ENCODE measurements at regions not wholly inside any gene's neighbourhood (a gene's known extent, or its start where the extent isn't known, plus 50 kb on each side); places are given as distances from the start of the nearest gene placed in this dataset.

DNA sequence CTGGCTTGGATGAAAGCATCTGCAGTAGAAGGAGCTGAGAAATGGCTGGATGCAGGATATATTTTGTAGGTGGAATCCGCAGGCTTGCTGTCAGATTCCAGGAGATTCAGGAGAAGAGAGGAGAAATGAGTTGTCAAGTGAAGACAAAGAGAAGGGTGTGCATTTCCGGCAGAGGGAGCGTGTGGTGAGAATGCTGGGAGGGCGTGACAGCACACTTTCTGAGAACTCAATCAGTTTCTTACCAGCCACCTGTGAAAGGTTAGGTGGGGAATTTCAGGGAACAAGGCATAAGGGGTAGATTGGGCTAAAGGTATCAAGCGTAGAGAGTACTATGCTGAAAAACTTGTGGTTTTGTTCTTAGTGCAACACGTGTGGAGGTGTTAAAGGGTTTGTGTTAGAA lies 199.3 kb upstream of the ANKH start:
- Mint-ChIP-seq H3K27me3 (ENCODE audit: low read depth) (no peaks in the 10 kb centered on the region), H3K4me1 (no peaks in the 10 kb centered on the region), H3K4me3 (no peak overlapping the region), H3K9me3 (peaks cover 4% of the 10 kb centered on the region), H3K27ac (no peak overlapping the region), H3K36me3 (ENCODE audit: low read depth) (no peaks in the 10 kb centered on the region)
- TF ChIP-seq CTCF (IDR thresholded peaks at IDR 0.05; ENCODE audit: unreplicated experiment in 3 of 3) = no peak

DNA sequence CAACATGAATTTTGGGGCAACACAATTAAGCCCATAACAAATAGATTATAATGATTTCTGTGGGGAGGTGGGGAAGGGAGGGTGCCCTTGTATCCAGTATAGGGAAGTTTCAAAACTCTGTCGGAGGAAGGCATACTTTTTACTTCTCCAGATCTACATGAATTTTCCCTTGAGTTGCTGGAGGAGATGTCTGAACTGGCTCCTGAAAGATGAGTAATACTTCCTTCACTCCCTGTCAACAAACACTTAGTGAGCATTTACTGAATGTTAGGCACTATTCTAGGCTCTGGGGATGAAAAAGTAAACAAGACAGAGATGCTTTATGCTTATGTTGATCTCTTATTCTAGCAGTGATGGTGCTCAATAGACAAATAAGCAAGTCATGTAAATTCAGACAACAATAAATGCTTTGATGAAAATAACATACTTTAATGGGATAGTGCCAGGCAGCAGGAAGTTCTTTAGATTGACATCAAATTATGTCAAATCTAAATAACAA lies 197.9 kb upstream of the ANKH start:
- no peak for TF ChIP-seq CTCF (IDR thresholded peaks at IDR 0.05; ENCODE audit: unreplicated experiment in 3 of 3)
- H3K36me3 Mint-ChIP-seq (ENCODE audit: low read depth) = no peaks in the 10 kb centered on the region
- peaks cover 4% of the 10 kb centered on the region for H3K9me3 Mint-ChIP-seq
- no peaks in the 10 kb centered on the region for H3K27me3 Mint-ChIP-seq (ENCODE audit: low read depth)
- no peak overlapping the region for H3K27ac Mint-ChIP-seq
- H3K4me3 Mint-ChIP-seq = no peak overlapping the region
- no peaks in the 10 kb centered on the region for H3K4me1 Mint-ChIP-seq

DNA sequence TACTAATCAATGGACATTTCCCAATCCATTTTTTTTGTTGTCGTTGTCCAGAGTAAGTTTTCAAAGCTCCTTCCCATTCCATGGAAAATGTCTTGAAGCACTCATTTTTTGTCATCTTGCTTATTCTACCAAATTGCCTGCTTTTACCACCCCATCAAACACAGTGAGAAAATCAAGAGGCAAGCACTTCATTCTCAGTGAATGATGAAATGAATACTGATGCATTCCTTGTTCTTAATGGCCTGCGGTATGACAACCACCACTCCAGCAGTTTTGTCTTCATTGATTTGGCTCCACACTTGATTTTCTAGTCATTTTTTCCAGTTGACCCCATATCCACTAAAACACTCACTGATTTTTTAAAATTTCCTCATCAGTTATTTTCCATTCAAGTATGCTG lies 193.5 kb upstream of the ANKH start:
- H3K36me3 Mint-ChIP-seq (ENCODE audit: low read depth) = no peaks in the 10 kb centered on the region
- no peak for TF ChIP-seq CTCF (IDR thresholded peaks at IDR 0.05; ENCODE audit: unreplicated experiment in 3 of 3)
- no peaks in the 10 kb centered on the region for H3K4me1 Mint-ChIP-seq
- no peak overlapping the region for H3K27ac Mint-ChIP-seq
- H3K4me3 Mint-ChIP-seq = no peak overlapping the region
- H3K27me3 Mint-ChIP-seq (ENCODE audit: low read depth) = no peaks in the 10 kb centered on the region
- H3K9me3 Mint-ChIP-seq = peaks cover 8% of the 10 kb centered on the region

DNA sequence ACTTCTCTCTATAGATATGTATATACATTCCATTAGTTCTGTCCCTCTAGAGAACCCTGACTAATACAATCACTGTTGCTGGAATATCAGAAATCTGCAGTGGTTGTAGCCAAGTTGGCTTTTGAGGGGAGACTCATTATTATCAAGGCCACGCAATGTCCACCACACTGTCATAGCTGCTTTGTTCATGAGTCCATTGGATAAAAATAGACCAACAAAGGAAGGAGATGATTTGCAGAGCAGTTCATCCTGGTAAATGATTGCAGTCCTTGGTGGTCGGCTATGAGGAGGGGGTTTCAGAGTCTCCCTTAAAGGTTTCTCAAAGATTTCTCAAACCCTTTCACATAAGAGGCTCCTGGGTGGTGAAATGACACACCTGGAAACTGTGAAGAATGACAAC lies 192.8 kb upstream of the ANKH start:
- Mint-ChIP-seq H3K36me3 (ENCODE audit: low read depth) (no peaks in the 10 kb centered on the region), H3K4me1 (no peaks in the 10 kb centered on the region), H3K27me3 (ENCODE audit: low read depth) (no peaks in the 10 kb centered on the region), H3K27ac (no peak overlapping the region), H3K9me3 (peaks cover 8% of the 10 kb centered on the region), H3K4me3 (no peak overlapping the region)
- no peak for TF ChIP-seq CTCF (IDR thresholded peaks at IDR 0.05; ENCODE audit: unreplicated experiment in 3 of 3)

- Mint-ChIP-seq H3K4me1 (no peaks in the 10 kb centered on the region), H3K4me3 (no peak overlapping the region), H3K27ac (no peak overlapping the region), H3K27me3 (ENCODE audit: low read depth) (peaks cover 4% of the 10 kb centered on the region), H3K36me3 (ENCODE audit: low read depth) (no peaks in the 10 kb centered on the region), H3K9me3 (peaks cover 27% of the 10 kb centered on the region)
- TF ChIP-seq CTCF (IDR thresholded peaks at IDR 0.05; ENCODE audit: unreplicated experiment in 3 of 3) = no peak
These were observed 185.5 kb upstream of the ANKH start for GRCh38 chr5:15056988-15057592.

DNA sequence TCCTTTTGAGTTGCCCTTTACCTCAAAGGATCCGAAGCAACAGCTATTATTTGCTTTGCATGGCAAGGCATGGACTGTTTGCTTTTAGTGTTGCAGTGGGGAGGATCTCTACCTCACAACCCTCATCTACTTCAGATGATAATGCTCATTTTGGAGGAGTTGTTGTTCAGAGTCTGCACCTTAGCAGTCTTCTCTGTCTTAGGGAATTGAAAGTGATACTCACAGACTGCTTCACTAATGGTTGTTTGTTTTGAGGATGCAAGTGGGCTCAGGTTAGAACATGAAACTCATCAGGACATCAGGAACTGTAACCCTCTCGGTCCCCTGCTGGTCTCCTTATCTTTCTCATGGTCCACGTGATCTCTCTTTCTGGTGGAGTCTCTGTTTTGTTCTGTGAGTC lies 172.9 kb upstream of the ANKH start:
- no peak for TF ChIP-seq CTCF (IDR thresholded peaks at IDR 0.05; ENCODE audit: unreplicated experiment in 3 of 3)
- Mint-ChIP-seq H3K27me3 (ENCODE audit: low read depth) (peaks cover 4% of the 10 kb centered on the region), H3K4me3 (no peak overlapping the region), H3K36me3 (ENCODE audit: low read depth) (no peaks in the 10 kb centered on the region), H3K4me1 (no peaks in the 10 kb centered on the region), H3K27ac (no peak overlapping the region), H3K9me3 (peaks cover 8% of the 10 kb centered on the region)

Data from nephron (organoid).